ENCODE measurements at regions not wholly inside any gene's neighbourhood (a gene's known extent, or its start where the extent isn't known, plus 50 kb on each side); places are given as distances from the start of the nearest gene placed in this dataset.

DNA sequence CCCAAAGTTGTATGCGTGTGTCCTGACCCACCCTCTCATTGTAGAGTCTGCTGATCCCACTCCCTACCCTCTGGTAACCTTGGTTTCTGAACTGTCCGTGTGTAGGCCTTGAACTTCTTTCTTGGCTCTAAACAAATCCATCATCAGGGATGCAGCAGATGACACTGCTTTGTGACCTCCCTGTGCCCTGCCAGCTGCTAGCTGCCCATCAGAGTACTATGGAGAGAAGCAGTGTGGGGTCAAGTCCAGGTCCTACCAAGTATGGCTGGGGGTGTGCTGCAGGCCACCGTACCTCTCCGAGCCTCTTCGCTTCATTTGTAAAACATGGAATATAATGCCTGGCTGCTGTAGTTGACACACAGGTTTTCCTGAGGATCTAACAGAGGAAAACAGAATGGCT is 183.5 kb upstream of the RBPJ start:
- no peak for DNase-seq (ENCODE audit: low spot score)

DNA sequence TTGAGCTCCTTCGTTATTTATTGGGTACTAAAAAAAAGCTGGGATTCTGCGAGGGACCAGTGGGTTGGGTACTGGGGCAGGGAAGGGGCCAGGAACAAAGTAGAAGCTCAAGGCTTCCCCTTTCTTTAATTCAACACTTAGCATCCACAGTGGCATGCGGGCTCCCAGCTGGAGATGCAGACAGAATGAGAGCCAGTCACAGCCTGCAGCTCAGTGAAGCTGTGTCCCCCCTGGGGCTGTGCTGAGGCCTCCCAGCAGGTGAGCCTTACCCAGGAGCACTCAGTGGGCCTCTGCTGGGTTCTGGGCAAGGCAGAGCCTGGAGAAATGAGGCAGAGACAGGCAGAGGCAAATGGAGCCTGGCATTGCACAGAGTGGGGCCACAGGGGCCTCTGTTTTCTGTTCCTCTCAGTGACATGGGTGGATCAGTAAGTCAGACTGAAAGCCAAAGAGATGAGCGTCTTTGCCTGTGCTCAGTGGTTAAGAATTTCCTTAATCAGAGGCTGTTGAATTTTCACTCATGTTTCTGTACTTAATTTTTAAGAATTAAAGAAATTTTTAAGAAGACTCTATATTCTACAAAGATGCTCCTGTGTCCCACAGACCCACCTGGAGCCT is 181.4 kb upstream of the RBPJ start:
- DNase-seq (ENCODE audit: low spot score): no peak

DNA sequence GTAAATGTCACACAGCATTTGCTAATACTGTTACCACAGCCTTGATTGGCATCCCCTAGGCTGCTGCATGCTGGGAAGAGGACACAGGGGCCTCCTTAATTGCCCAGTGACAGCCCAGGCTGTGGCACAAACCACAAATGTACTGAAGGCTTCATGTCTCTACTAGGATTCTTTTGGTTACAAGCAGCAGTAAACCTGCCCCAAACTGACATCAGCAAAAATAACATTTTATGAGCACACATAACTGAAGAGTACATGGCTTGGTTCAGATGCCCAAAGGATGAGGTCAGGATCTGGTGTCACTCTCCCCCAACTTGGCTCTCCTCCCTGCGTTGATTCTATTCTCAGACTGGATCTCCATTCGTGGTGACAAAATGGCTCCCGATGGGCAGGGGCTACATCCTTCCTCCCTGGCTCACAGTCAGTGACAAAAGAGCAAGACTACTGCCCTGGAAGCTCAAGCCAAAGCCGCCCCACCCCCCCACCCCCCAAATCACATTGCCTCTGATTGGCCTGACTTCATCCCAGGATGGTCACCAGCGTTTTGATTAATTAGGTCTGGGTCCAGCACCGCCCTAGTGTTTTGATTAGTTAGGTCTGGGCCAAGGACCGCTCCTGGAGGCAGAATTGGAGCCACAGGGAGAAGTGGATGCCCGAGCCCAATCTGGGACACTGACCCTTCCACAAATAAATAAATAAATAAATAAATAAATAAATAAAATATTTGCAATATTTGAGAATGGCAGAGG is 180.5 kb upstream of the RBPJ start:
- no peak for DNase-seq (ENCODE audit: low spot score)

DNA sequence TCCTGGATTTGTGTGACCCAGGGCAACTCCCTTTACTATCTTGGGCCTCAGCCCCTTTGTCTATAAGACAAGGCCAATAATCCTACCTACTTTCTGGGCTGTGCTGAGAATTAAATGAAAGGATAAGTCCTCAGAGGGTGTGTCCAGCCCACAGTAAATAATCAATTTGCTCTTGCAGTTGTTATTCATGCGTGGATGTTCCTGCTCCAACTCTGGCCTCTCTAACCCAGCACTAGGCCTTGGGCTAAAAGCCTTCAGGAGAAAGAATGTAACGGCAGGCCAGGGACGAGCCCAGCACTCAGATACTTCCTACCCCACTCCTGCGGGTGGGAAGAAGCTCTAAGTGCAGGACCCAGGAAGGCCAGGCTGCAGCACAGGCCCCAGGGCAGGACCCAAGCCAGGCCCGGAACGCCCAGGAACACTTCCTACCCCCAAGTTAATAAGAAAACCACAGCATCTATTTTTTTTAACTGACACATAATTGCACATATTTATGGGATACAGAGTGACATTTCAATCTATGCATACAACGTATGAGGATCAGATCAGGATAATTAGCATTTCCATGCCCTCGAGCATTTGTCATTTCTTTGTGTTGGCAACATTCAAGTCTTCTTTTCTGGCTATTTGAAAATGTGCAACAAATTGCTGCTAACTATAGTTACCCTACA is 179.6 kb upstream of the RBPJ start:
- DNase-seq (ENCODE audit: low spot score): no peak

DNA sequence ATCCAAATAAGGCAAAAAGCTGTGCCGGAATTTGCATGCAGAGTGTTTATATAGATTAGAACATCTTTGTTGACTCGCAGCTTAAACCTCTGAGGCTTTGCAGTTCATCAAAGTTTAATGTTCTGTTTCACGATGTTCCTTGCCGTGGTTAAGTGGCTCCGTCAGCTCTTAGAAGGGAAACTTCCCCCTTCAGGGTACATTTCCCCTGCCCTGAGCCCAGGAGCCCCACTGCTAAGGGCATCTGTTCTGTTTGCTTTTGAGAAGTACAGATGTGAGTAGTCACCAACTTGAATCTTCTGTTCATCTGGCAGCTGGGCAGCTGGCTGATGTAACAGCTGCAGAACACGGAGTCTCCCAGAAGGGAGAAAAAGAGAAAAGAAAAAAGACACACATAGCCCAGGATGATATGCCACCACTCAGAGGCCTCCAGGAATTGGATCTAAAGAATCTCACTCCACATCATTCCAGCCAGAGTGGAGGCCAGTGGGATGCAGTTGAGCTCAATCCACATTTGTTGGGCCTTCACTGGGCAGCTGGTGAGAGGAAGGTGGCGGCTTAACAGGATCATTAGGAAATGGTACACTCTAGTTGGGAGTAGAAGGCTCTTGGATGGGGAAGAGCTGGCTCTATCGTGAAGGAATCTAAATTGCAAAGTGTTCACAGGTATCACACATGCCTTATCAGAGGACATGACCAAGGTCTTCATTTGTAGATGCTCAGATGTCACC is 178.7 kb upstream of the RBPJ start:
- no peak for DNase-seq (ENCODE audit: low spot score)

DNA sequence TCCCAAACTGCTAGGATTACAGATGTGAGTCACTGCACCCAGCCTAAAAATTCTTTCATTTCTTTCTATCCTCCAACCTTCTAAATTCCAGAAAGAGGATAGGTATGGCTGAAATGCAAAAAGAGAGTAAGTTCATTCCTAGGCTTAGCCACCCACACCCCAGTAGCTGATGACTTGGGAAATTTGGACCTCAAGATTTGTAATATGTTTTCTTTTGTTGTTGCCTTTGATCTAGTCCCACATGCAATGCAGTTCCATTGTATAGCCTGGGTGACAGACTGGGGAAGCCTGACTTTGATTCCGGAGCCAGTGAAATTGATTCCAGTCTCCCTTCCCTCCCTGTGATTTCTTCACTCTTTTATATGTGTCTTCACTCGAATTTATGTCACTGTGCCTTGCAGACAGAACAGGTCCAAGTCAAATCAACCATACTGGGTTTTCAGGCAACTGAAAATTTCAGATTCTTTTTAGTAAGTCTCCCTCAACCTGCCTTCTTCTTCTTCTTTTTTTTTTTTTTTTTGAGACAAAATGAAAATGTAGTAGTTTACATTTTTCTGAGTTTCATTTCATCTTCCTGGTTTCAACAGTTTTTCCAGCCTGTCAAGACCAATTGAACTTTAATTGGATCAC is 176.2 kb upstream of the RBPJ start:
- no peak for DNase-seq (ENCODE audit: low spot score)

DNA sequence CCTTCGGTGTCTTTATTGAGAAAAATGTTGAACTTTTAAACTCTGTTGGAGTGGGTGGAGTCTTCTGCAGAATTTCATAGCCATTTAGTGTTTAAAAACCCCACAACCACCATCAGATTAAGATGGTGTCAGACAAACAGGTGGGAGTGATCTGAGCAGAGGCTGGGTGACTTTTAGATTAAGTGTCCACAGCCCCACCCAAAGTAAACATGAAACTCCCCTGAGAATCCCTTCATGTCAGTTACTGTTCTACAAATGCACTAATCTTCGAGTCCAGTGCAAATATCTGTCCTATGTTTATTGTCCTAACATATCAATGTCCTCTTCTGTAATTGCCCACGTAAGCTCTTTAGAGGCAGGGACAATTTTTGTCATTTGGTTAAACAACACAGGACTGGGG is 175.6 kb upstream of the RBPJ start:
- no peak for DNase-seq (ENCODE audit: low spot score)

DNA sequence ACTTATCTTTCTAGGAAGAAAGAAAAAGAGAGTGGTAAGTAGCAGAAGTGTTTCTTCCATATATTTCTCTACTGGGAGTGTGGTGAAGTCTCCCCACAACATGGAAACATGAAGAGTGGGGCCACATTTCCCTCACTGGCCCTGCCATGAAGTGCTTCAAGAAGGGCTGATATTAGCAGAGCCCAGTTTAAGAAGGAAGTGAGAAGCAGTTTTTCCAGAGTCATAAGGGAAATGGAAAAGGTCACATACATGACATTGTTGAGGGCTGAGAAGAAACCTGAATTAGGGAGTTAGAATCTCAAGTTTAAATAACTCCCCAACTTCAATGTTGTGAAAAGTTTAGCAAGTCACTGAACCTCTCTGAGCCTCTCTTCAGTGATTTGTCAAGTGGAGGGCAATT is 171.9 kb upstream of the RBPJ start:
- DNase-seq (ENCODE audit: low spot score): no peak

DNA sequence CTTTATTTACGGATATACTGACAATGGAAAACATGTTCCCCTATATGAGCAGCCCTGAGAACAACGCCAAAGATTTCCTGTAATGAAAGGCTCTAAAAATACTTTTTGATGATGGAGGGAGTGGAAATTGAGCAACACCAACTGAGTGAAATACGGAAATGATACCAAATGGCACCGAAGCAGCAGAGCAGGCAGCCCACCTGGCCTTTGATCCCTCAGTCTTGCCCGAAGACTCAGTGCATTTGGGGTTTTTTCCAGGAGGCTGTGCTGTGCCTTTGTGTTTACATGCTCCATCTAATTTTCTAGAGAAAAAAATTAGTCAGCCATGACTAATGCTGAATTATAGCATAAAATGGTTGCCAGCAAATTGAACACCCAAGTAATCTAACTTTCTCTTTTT is 169.9 kb upstream of the RBPJ start:
- DNase-seq (ENCODE audit: low spot score): no peak

DNA sequence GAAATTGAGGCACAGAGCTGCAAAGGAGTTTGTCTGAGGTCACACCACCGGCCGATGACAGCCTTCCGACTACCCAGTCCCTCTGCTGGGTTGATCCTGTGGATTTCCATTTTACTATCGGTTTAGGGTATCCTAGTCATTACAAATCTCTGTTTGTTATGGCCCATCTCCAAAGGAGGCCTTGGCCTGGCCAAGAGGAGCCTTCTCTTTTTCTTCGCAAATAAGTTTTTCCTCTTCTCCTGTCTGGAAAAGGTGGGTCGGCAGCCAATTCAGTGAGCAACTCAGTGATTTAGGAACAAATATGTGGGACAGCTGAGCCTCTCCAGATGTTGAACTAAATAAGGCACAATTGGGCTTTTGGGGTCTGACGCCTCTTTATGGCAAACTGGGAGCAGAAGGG is 169.2 kb upstream of the RBPJ start:
- no peak for DNase-seq (ENCODE audit: low spot score)

DNA sequence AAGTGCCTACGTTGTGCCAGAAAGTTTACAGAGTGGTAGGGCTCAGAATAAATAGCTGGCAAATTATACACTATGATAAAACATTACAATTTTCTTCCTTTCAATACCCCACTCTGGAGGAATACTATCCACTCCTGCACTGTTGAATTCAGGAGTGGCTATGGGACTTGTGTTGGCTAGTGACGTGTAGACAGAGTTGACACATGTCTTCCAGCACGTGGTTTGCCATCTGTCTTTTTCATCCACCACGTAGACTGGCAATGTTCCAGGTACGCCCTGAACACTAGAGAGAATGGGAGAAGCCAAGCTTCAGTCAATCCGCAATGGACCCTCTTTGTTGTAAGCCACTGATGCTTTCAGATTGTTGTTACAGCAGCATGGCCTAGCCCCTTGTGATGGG is 168.8 kb upstream of the RBPJ start:
- DNase-seq (ENCODE audit: low spot score): no peak

DNA sequence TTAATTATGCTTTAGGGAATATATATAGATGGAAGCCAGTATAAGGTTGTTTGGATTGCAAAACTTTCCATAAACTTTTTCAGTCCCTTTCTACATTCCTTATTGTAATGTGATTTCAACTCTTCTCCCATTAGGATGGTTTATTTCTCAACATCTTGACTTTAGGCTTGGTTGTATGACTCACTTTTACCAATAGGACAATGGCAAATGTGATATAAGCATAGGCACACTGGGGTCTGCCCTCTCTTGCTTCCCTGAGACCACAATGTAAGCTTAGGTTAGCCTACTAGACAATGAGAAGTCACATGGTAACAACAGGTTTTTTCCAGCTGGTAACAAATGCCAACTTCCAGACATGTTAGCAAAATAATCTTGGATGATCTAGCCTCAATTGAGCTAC is 163.3 kb upstream of the RBPJ start:
- no peak for DNase-seq (ENCODE audit: low spot score)

DNA sequence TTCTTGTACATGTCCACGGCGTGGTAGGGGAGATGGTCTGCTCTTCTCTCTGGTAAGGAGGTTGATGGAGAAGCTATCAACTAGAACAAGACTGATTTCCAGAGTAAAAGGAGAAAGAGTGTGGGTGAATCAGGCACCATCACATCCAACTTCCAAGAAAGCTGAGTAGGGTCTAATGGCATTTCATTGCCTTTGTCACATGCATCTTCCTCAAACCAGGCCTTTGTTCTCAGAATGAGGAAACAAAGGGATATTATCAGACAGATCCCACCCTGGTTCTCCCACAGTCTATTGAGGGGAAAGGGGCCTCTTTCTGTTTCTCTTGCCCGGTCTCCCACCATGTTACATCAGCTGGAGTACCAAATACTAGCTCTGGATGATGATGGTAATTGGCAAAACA is 160.2 kb upstream of the RBPJ start:
- no peak for DNase-seq (ENCODE audit: low spot score)

DNA sequence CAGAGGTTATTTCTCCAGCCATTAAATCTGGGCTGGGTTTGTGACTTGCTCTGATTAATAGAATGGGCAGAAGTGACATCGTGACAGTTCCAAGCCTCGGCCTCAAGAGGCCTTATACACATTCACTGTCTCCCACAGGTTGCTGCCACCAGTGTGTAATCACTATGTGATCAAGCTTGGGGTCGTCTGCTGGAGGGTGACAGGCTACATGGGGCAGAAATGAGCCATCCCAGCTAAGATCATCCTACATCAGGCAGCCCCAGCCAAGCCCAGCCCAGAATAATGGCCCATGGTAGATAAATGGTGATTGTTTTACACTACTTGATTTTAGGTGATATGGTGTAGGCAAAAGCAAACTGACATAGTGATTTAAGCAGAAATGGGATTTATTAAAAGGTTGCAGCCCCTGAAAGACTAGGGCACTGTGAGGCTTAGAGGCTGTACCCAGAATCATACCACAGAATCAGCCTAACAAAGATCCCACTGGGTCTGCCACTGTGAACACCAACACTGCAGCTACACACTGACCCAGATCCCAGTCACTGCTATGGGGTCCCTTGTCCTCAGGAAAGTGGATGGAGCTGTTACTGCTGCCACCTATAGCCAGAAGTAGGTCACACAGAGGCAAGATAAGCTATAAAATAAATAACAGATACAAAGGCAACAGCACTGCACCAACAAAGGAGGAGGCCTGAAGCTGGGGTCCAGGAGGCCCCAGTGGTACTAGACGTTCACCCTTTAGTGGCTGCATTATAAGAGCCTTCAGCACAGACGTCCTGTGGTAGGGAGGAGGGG is 159.6 kb upstream of the RBPJ start:
- no peak for DNase-seq (ENCODE audit: low spot score)

DNA sequence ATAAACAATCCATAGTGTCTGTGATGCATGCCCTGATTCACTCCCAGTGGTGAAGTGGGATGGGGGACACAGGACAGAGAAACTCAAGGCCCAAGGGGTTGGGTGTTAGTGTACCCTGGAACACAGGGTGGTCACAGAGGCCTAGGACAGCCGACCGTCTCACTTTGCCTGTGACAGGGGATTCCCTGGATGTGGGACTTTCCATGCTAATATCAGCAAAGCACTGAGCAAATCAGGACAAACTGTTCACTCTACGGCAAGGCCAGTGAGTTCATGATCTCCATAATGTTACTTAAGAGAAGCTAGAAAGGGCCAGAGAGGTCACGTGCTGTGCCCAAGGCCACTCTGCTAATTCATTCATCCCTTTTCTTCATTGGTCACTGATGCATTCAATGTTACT is 158.7 kb upstream of the RBPJ start:
- no peak for DNase-seq (ENCODE audit: low spot score)

DNA sequence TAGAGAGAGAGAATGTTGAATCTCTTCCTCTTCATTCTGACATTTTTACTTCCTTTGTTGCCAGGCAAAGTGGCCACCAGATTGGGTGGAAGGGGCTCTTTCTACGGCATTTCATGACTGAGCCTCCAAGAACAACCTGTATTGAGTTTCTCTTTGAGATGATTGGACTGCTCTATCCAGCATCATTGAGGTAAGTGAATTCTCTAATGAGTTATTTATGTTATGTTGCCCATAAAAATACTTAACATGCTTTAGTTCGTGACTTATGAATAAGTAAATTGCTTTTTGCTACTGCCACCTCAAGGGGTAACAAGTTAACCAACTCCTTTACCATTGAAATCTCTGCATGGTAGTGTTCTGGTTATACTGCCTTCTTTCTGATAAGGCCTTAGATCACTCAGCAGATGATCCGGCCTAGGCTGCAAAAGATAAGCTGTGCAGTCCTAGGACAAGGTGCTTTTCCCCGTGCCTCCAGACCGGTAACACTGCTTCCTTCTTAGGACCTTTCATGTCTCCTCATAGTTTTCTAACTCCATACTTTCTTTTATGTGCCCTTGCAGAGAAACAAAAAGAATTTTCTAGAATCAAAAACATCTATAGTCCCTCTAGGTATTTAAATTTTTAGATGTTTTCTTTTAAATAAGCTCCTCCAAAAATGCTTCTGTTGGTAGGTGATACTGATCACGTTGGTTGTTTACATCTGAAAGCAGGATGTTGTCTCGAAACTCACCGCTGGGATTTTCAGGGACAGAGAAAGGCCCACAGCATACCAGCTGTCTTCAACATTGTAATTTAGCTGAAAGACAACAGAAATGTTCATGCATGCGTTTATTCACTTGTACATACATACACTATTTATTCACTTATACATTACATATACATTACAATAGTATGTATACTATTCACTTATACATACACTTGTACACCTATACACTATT is 157.1 kb upstream of the RBPJ start:
- no peak for DNase-seq (ENCODE audit: low spot score)

DNA sequence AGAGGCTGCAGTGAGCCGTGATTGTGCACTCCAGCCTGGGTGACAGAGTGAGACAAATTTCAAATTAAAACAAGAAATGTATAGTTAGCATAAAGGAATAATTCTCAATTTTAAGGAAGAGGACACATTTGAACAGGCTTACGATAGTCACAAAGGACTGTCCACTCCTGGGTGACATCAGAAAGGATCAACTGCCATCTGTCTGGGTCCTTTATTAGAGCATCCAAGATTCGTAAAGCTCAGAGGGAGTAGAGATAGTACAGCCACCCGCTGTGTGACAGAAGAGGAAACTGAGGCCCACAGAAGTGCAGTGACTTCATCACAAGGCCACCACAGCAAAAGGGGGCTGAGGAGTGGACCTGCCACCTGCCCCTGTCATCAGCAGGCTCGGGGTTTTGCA is 149.3 kb upstream of the RBPJ start:
- no peak for DNase-seq (ENCODE audit: low spot score)

DNA sequence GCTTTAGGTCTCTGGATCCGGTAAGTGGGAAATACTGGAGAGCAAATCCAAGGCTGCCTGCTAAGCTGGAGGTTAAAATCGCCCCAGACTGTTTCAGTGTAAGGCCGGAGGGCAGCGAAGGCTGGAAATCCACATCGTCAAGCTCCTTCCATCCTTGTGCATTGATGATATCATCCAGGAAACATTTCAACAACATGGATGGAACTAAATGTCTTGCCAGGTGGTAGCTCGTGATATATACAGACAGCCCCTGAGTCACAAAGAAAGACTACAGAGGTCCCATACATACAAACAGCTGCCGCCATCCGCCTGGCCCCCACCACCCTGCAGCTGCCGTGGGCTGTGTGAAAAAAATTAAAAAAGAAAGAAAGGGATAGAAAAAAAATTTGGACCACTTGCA is 148.9 kb upstream of the RBPJ start:
- DNase-seq (ENCODE audit: low spot score): no peak

DNA sequence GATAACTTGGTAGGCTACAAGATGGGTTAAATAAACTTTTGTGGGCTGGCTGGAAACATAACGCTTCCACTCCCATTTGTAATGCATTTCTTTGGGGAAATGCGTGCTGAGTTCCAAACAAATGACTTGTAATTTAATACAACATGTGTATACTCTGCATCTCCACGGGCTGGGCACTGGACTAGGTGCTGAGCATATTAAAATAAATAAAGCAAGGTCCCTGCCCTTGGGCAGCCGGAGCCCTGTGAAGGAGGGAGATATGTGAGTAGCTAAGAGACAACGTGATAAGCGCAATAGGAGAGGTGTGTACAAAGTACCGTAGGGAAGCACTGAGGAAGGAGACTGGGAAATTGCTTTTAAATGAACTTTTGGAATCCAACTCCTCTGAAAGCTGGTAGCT is 147.2 kb upstream of the RBPJ start:
- DNase-seq (ENCODE audit: low spot score): no peak

DNA sequence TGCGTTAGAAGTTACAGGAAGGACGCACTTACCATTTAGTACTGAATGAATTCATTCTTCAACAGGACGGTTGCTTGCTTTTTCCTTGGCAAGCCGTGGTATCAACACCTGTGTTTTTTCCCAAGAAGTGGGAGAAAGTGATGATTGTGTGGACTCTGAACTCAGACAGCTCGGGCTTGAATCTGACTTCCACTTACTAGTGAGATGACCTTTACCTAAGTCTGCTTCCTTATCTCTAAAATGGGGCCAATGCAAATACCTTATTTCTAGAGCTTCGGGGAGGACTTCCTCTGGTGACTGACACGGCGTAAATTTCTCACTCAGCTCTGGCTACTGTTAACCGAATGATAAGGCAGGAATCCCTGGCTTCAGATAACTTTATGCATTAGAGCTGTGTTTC is 146.8 kb upstream of the RBPJ start:
- DNase-seq (ENCODE audit: low spot score): no peak
